Activated naive CD4-positive, alpha-beta T cell treated with anti-CD3 and anti-CD28 coated beads, Interleukin-2, amount 50 U/mL, for 72 hours (primary cell): ENCODE measurements at regions not wholly inside any gene's neighbourhood (a gene's known extent, or its start where the extent isn't known, plus 50 kb on each side); places are given as distances from the start of the nearest gene placed in this dataset.

Source experiments
- ATAC-seq, 2 donors: fragments of 150-1000 bp; cut with Tn5 transposase; 2 replicates each; pipeline ENCODE4 v1.10.0; 2021; ENCODE audit warnings: mild to moderate bottlenecking in 2 of 2, moderate library complexity in 2 of 2
- DNase-seq, 2 donors: peaks; one replicate each; pipeline ENCODE4 v3.0.0; 2021 to 2022; ENCODE audit warnings: low spot score in 2 of 2
- H3K27ac Mint-ChIP-seq, 2 donors: one replicate each; pipeline ENCODE4 v1.8.0; 2022; ENCODE audit warnings: mild to moderate bottlenecking in 2 of 2, mixed read lengths in 2 of 2
- H3K36me3 Mint-ChIP-seq, 2 donors: one replicate each; pipeline ENCODE4 v1.8.0; 2022; ENCODE audit warnings: mixed read lengths in 2 of 2
- H3K9me3 Mint-ChIP-seq, 2 donors: one replicate each; pipeline ENCODE4 v1.8.0; 2022; ENCODE audit warnings: mixed read lengths in 2 of 2

DNA sequence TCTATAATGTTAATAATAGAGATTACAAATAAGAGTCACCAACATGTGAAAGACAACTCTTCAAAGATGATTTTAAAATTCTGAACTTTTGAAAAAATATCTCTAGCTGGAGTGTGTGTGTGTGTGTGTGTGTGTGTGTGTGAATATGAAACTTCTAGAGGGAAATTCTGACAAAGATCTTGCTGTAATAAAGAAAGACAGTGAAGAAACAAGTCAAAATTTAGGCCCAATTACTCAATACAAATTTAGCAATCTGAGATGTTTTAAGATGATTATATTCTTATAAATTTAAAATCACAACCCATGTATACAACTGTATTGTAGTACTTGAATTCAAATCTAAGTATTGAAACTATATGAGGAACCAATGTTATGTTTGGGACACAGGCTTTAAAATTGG is 57.2 kb upstream of the UGP2 start:
- Mint-ChIP-seq H3K36me3 (no peaks in the 10 kb centered on the region), H3K27ac (no peak overlapping the region), H3K9me3 (no peaks in the 10 kb centered on the region)
- DNase-seq (no peak), ATAC-seq (no peak)

DNA sequence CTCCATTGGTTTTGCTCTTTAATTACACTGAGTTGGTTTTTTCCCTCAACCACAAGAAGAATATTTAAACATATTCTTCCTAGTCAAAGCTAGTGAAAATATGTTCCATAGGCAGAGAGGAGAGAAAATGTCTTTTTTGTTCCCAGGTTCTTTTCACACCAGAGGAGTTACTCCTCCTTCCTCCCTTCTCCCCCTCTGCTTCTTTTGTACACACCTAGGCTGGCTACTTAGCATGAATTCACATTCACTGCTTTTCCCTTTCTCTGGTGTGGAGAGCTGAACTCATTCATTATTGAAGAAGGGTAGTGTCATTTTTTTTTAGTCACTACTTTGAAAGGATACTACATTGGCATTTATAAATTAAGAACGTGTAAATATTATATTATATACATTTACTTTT is 56.6 kb upstream of the UGP2 start:
- no peak overlapping the region for H3K27ac Mint-ChIP-seq
- no peaks in the 10 kb centered on the region for H3K9me3 Mint-ChIP-seq
- no peaks in the 10 kb centered on the region for H3K36me3 Mint-ChIP-seq
- ATAC-seq (no peak), DNase-seq (no peak)

DNA sequence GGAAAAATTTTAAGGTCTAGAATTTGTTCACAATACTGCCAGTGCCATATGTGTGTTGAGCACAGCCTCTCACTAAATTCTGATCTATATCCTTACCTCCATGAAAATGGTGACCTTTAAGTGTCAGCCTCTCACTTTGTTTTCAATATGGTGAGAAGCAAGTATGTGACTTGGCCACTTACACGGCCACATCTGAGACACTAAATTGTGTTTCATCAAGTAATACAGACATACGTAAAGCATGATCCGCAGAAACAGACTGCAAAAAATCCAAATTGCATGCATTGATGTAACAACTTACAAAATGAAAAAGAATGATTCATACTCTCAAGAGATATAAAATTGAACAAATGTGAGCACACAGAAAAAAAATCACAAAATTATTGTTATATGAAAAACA is 55.2 kb upstream of the UGP2 start:
- H3K36me3 Mint-ChIP-seq = no peaks in the 10 kb centered on the region
- H3K9me3 Mint-ChIP-seq = no peaks in the 10 kb centered on the region
- H3K27ac Mint-ChIP-seq = no peak overlapping the region
- no peak for DNase-seq
- no peak for ATAC-seq

- Mint-ChIP-seq H3K9me3 (peaks cover 0 to 9% of the 10 kb centered on the region in 2 donors), H3K27ac (no peak overlapping the region), H3K36me3 (peaks cover 0 to 9% of the 10 kb centered on the region in 2 donors)
- ATAC-seq = peak in 1 of 2 donors; percentile 48
- no peak for DNase-seq
Measured at GRCh38 chr2:63788071-63788470, 53.6 kb upstream of the UGP2 start.

DNA sequence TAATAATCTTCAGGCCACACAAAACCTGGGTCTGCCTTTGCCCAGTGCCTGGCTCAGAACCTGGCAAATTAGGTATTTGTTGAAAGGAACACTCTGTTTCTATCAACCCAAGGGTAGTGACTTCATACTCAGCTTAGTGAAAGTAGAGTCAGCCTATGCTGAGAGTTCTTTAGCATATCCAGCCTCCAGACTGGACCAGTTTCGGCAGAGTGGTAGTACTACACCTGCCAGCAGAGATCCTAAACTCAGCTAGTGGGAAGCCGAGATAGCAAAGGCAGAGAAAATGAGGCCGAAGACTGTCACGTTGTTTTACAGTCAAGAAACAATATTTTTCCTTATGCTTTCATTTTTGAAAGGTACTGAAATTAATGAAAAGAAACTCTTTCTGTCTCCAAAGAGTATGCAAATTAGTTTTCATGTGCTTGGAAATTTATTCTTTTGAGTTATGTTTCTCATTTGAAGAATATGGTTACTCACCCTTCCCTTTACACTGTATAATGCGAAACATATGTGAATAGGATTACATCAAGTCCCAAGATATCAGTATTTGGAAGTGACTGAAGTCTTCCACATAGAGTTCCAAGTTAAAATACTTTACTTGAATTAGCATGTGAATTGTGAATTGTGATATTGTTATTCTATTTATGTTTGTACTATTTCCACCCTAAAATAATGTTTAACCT is 52.2 kb upstream of the UGP2 start:
- H3K36me3 Mint-ChIP-seq = peaks cover 0 to 9% of the 10 kb centered on the region in 2 donors
- peak in 1 of 2 donors; percentile 62 for ATAC-seq
- H3K9me3 Mint-ChIP-seq = peaks cover 0 to 9% of the 10 kb centered on the region in 2 donors
- no peak overlapping the region for H3K27ac Mint-ChIP-seq
- no peak for DNase-seq

- DNase-seq (no peak), ATAC-seq (no peak)
- H3K9me3 Mint-ChIP-seq = peaks cover 0 to 13% of the 10 kb centered on the region in 2 donors
- H3K27ac Mint-ChIP-seq = peak overlapping the region in 1 of 2 donors; percentile 46
- H3K36me3 Mint-ChIP-seq = peaks cover 0 to 9% of the 10 kb centered on the region in 2 donors
Measured at GRCh38 chr2:63790491-63790890, 51.2 kb upstream of the UGP2 start.

DNA sequence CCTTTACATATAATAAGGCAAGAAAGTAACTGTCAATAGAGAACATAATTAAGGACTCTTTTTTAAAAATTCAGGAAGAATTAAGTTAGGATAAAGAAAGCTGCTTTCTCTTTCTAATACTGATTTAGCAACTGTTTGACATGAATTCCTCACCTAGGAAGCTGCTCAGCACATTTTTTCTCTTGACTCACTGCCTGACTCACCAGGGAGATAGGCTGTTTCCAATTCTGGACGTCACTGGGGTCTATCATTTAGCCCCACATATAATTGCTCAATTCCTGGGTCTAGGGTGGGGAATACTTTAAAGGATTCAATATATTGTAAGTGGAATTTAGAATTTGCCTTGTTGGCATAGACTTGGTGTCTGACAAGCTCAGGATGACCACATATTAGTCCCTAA is 50.8 kb upstream of the UGP2 start:
- ATAC-seq = no peak
- peaks cover 0 to 13% of the 10 kb centered on the region in 2 donors for H3K9me3 Mint-ChIP-seq
- DNase-seq = no peak
- H3K27ac Mint-ChIP-seq = no peak overlapping the region
- peaks cover 0 to 9% of the 10 kb centered on the region in 2 donors for H3K36me3 Mint-ChIP-seq

DNA sequence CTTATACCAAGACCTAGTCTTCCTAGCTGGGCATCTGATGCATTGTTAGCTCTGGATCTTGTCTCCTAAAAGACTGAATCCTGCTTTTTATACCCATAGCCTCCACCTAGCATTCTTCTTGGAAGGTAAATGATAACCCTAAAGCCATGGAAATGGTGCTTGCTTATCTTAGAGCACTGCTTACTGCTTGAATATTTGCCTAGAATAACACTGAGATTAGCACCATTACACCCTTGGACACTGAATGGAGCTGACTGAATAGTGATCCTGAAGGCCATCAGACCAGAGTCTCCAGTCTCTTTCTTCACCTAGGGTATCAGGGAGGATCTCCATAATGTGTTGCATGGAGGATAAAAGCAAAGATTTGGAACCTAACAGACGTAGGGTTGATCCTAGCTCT is 50.3 kb upstream of the UGP2 start:
- no peak for DNase-seq
- Mint-ChIP-seq H3K36me3 (peaks cover 3 to 9% of the 10 kb centered on the region in 2 donors), H3K9me3 (peaks cover 0 to 13% of the 10 kb centered on the region in 2 donors), H3K27ac (no peak overlapping the region)
- no peak for ATAC-seq
